Activated B cell treated with CpG ODN at 0.5 μM for 24 hours (primary cell): ENCODE measurements at regions not wholly inside any gene's neighbourhood (a gene's known extent, or its start where the extent isn't known, plus 50 kb on each side); places are given as distances from the start of the nearest gene placed in this dataset.

Source experiments
- ATAC-seq: fragments of 200-7000 bp; cut with Tn5 transposase; one replicate; pipeline ENCODE4 v1.10.0; 2021; ENCODE audit warnings: low read depth, mild to moderate bottlenecking, moderate library complexity
- CTCF ChIA-PET: fragments of 350-600 bp; sonication (Branson Sonifier 250); formaldehyde crosslinking; loops from one replicate; lab custom pipeline; 2021; ENCODE audit warnings: antibody characterized with exemption; lab: Charles Lee
- POLR2A ChIA-PET: fragments of 350-600 bp; sonication (Branson Sonifier 250); formaldehyde crosslinking; loops from one replicate; lab custom pipeline; 2021; ENCODE audit warnings: antibody characterized with exemption; lab: Charles Lee
- DNase-seq: peaks from one replicate; pipeline ENCODE4 v3.0.0; 2022
- H3K27ac Mint-ChIP-seq: one replicate; pipeline ENCODE4 v1.8.0; 2020; ENCODE audit warnings: mixed read lengths
- H3K27me3 Mint-ChIP-seq: one replicate; pipeline ENCODE4 v1.8.0; 2021; ENCODE audit warnings: mixed read lengths
- H3K36me3 Mint-ChIP-seq: one replicate; pipeline ENCODE4 v1.8.0; 2021; ENCODE audit warnings: low read depth, mixed read lengths
- H3K4me1 Mint-ChIP-seq: one replicate; pipeline ENCODE4 v1.8.0; 2021; ENCODE audit warnings: mixed read lengths
- H3K4me3 Mint-ChIP-seq: one replicate; pipeline ENCODE4 v1.8.0; 2020; ENCODE audit warnings: mild to moderate bottlenecking, mixed read lengths
- H3K9me3 Mint-ChIP-seq: one replicate; pipeline ENCODE4 v1.8.0; 2020; ENCODE audit warnings: mixed read lengths
- intact Hi-C: fragments of 100-400 bp; cut with micrococcal nuclease; formaldehyde crosslinking; loops from one replicate; pipeline ENCODE4 v1.15.1; 2024
- TF ChIP-seq, protein P1 (sequence below): fragments of 200-600 bp; IDR thresholded peaks from one replicate; pipeline ENCODE4 v1.8.0; 2022; ENCODE audit warnings: antibody characterized with exemption, mild to moderate bottlenecking

DNA sequence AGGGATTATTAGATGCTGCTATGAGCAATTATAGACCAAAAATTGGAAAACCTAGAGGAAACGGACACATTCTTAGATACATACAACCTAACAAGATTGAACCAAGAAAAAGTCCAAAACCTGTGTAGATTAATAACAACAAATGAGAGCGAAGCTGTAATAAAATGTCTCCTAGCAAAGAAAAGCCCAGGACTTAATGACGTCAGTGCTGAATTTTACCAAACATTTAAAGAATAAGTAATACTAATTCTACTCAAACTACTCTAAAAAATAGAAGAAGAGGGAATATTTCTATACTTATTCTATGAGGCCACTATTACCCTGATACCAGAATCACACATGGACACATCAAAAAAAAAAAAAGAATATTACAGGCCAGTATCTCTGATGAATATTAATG is 309.5 kb upstream of the ANO5 start:
- ChIA-PET CTCF (no interaction called here), POLR2A (no interaction called here)
- DNase-seq, result no peak
- Mint-ChIP-seq H3K4me3 (no peak overlapping the region), H3K36me3 (no peaks in the 10 kb centered on the region), H3K4me1 (no peaks in the 10 kb centered on the region), H3K27me3 (no peaks in the 10 kb centered on the region), H3K9me3 (peaks cover 2% of the 10 kb centered on the region), H3K27ac (no peak overlapping the region)
- intact Hi-C loops, result no loop called here
- no peak for ATAC-seq
- TF ChIP-seq, protein P1, sequence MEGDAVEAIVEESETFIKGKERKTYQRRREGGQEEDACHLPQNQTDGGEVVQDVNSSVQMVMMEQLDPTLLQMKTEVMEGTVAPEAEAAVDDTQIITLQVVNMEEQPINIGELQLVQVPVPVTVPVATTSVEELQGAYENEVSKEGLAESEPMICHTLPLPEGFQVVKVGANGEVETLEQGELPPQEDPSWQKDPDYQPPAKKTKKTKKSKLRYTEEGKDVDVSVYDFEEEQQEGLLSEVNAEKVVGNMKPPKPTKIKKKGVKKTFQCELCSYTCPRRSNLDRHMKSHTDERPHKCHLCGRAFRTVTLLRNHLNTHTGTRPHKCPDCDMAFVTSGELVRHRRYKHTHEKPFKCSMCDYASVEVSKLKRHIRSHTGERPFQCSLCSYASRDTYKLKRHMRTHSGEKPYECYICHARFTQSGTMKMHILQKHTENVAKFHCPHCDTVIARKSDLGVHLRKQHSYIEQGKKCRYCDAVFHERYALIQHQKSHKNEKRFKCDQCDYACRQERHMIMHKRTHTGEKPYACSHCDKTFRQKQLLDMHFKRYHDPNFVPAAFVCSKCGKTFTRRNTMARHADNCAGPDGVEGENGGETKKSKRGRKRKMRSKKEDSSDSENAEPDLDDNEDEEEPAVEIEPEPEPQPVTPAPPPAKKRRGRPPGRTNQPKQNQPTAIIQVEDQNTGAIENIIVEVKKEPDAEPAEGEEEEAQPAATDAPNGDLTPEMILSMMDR, result no peak

DNA sequence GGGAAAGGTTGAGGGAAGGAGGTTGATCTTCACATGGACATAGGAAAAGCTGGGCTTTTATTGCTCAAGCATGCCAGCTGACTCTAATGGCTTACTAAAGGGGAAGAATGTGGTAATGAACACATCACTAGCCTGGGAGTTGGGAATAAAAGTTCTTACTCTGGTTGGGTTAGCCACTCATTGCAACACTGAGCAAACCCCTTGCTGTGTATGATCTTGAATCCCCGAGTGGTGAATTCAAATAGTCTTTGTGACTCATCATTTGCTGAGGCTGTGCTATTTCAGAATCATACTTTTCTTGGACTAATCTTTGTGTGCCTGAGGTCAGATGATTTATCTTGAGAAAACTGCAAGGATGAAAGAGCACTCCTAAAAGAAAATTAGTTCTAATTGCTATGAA is 304.1 kb upstream of the ANO5 start:
- no peaks in the 10 kb centered on the region for H3K27me3 Mint-ChIP-seq
- ChIA-PET CTCF (no interaction called here), POLR2A (no interaction called here)
- H3K27ac Mint-ChIP-seq, result no peak overlapping the region
- intact Hi-C loops, result no loop called here
- TF ChIP-seq, protein P1, result no peak
- H3K36me3 Mint-ChIP-seq, result no peaks in the 10 kb centered on the region
- DNase-seq (no peak), ATAC-seq (no peak)
- H3K4me3 Mint-ChIP-seq, result no peak overlapping the region
- no peaks in the 10 kb centered on the region for H3K4me1 Mint-ChIP-seq
- no peaks in the 10 kb centered on the region for H3K9me3 Mint-ChIP-seq

DNA sequence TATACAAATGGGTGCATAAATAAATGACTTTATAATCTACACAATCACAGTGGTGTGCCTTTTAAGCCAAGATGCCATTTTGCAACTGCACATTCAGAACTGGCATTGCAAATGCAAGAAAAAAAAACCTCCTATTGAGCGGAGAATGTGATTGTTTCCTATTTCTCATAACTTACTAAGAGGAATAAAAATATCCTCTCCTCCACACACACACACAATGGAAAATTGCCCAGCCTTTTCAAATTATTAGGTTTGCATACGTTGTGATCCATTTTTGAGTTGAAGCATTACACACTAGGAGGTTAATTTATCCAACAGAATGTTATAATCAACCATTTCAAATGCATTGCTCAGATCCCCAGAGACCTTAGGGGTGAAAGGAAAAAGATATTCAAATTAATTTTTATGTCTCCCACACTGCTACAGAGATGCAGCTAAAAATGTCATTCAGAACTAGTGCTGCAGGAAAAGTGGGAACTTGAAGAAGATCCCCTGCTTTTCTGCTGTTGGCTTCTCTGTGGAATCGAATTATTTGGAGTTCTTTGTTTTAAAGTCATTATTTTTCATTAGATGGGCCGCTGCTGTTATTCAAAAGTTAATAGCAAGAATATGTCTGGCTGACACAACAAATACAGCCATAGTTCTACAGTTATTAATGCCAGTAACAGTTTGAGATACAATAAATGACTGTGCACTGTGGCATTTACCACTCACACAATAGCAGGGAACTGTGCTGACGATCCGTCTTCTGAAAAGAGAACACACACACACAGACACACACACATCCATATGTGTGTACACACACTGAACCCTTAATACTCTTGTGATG is 299.9 kb upstream of the ANO5 start:
- Mint-ChIP-seq H3K27me3 (no peaks in the 10 kb centered on the region), H3K4me1 (no peaks in the 10 kb centered on the region), H3K36me3 (no peaks in the 10 kb centered on the region), H3K4me3 (no peak overlapping the region), H3K27ac (no peak overlapping the region), H3K9me3 (no peaks in the 10 kb centered on the region)
- intact Hi-C loops, result no loop called here
- CTCF ChIA-PET, result no interaction called here
- no peak for DNase-seq
- TF ChIP-seq, protein P1, result no peak
- POLR2A ChIA-PET, result no interaction called here
- no peak for ATAC-seq

DNA sequence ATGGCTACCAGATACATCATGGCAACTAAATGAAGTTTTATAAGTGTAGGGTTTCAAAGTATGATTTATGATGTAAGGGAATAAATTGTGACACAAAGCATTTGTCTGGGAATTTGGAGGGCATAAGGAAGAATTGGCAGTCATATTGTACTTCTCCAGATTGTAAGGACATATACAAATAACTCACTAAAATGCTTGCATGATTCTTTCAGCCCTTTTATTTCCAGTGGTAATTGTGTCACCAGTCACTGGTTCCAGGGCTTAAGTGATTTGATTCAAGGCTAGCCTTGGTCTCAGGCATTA is 299.4 kb upstream of the ANO5 start:
- H3K4me3 Mint-ChIP-seq, result no peak overlapping the region
- H3K27ac Mint-ChIP-seq, result no peak overlapping the region
- CTCF ChIA-PET, result no interaction called here

DNA sequence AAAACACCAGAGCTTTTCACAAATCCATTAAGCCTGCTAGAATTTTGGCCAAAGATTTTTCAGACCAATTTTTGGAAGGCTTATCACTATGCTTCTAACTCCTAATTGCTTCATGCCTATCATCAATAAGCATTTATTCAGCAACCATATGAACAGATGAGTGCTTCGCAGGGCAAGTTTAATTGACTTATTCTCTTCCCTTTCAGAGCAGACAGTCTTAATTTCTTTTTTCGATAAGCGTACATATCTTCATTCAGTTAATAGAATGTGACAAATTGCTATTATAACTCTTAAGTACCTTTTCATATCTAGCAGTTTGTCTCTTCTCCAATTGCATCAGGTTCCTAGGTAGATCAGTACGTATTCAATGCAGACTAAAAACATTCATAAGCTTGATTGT is 298.4 kb upstream of the ANO5 start:
- ATAC-seq (no peak), DNase-seq (no peak)
- Mint-ChIP-seq H3K36me3 (no peaks in the 10 kb centered on the region), H3K27ac (no peak overlapping the region), H3K4me3 (no peak overlapping the region), H3K27me3 (no peaks in the 10 kb centered on the region), H3K9me3 (no peaks in the 10 kb centered on the region), H3K4me1 (no peaks in the 10 kb centered on the region)
- CTCF ChIA-PET, result no interaction called here
- POLR2A ChIA-PET, result no interaction called here
- intact Hi-C loops, result no loop called here
- TF ChIP-seq, protein P1, result no peak

More for the DNA sequence above, 299.4 kb upstream of the ANO5 start:
- Mint-ChIP-seq H3K27me3 (no peaks in the 10 kb centered on the region), H3K36me3 (no peaks in the 10 kb centered on the region), H3K4me1 (no peaks in the 10 kb centered on the region), H3K9me3 (no peaks in the 10 kb centered on the region)
- POLR2A ChIA-PET, result no interaction called here
- intact Hi-C loops, result no loop called here
- DNase-seq (no peak), ATAC-seq (no peak)
- TF ChIP-seq, protein P1, result no peak
